Subcutaneous abdominal adipose tissue (tissue), 5 donors: ENCODE measurements at regions not wholly inside any gene's neighbourhood (a gene's known extent, or its start where the extent isn't known, plus 50 kb on each side); places are given as distances from the start of the nearest gene placed in this dataset.

Experiments used
- H3K27ac ChIP-seq: one replicate; pipeline ENCODE4 v1.7.0; 2013; ENCODE audit warnings: low read depth, mild to moderate bottlenecking, inconsistent platforms, low read length, moderate library complexity
- H3K27me3 ChIP-seq, 5 donors: one replicate each; pipeline ENCODE4 v1.7.0; 2013; ENCODE audit warnings: low read length in 5 of 5, inconsistent platforms in 1 of 5; ENCODE audit not compliant: control insufficient read depth in 5 of 5, insufficient read depth in 4 of 5
- H3K36me3 ChIP-seq, 5 donors: one replicate each; pipeline ENCODE4 v1.7.0; 2013; ENCODE audit warnings: low read length in 5 of 5; ENCODE audit not compliant: control insufficient read depth in 5 of 5, insufficient read depth in 5 of 5
- H3K4me1 ChIP-seq, 5 donors: one replicate each; pipeline ENCODE4 v1.7.0; 2013; ENCODE audit warnings: low read length in 5 of 5, mild to moderate bottlenecking in 3 of 5, moderate library complexity in 1 of 5; ENCODE audit not compliant: control insufficient read depth in 5 of 5, insufficient read depth in 5 of 5
- H3K4me3 ChIP-seq, 5 donors: one replicate each; pipeline ENCODE4 v1.7.0; 2013; ENCODE audit warnings: low read length in 5 of 5, low read depth in 1 of 5
- H3K9ac ChIP-seq, 5 donors: one replicate each; pipeline ENCODE4 v1.7.0; 2013; ENCODE audit warnings: low read length in 5 of 5, mild to moderate bottlenecking in 4 of 5, moderate library complexity in 3 of 5
- H3K9me3 ChIP-seq, 5 donors: one replicate each; pipeline ENCODE4 v1.7.0; 2013; ENCODE audit warnings: low read length in 5 of 5; ENCODE audit not compliant: control insufficient read depth in 5 of 5
- donor health status: healthy.
- donor health status: healthy.
- donor health status: healthy.
- donor health status: healthy.
- donor health status: healthy.

DNA sequence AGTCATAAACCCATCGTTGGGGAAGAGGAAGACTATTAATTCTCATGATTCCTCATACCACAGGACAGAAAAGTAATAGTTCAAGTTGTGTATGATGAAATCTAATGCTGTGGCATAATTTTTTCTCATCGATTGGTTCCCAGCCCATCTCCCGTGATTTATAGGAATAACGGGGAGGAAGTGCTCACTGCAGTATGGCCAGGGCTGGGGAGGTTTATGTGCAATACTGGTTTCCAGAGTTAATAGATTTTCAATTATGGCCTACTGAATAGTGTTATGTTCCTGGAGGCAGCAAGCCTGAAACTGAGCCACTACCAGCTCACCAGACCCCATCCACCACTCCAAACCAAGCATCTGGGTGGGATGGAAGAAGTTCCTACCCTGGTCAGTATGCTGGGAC lies 147.1 kb upstream of the NCAM1 start:
- Histone ChIP-seq H3K4me1 (no peaks in the 10 kb centered on the region), H3K27ac (no peak overlapping the region)

DNA sequence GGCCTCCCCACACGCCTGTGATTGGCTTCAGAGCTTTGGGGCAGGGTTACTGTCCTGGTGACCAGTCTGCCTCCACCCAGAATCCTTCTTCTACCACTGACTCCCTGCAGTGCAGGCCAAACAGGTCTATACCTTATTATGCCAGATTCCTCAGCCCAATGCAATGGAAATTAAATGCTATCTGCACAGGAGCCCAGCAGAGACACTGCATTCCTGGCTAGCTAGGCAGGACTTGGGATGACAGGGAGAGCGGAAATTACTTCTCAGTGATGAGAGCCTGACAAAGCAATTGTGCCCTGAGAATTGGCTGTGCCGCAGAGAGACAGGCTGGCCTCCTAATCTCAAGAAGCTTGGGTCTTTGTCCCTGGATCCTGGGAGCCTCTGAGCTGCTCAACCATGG lies 143.8 kb upstream of the NCAM1 start:
- H3K9me3 ChIP-seq = peaks cover 0 to 4% (median 0%) of the 10 kb centered on the region in 5 donors
- no peak overlapping the region for H3K9ac ChIP-seq
- no peak overlapping the region for H3K4me3 ChIP-seq
- no peaks in the 10 kb centered on the region for H3K4me1 ChIP-seq
- peaks cover 0 to 2% (median 0%) of the 10 kb centered on the region in 5 donors for H3K27me3 ChIP-seq
- no peaks in the 10 kb centered on the region for H3K36me3 ChIP-seq
- no peak overlapping the region for H3K27ac ChIP-seq

More for the DNA sequence above, 147.1 kb upstream of the NCAM1 start:
- Histone ChIP-seq H3K4me3 (no peak overlapping the region), H3K9me3 (peaks cover 2 to 10% (median 5%) of the 10 kb centered on the region in 5 donors), H3K36me3 (no peaks in the 10 kb centered on the region), H3K9ac (no peak overlapping the region), H3K27me3 (no peaks in the 10 kb centered on the region)

DNA sequence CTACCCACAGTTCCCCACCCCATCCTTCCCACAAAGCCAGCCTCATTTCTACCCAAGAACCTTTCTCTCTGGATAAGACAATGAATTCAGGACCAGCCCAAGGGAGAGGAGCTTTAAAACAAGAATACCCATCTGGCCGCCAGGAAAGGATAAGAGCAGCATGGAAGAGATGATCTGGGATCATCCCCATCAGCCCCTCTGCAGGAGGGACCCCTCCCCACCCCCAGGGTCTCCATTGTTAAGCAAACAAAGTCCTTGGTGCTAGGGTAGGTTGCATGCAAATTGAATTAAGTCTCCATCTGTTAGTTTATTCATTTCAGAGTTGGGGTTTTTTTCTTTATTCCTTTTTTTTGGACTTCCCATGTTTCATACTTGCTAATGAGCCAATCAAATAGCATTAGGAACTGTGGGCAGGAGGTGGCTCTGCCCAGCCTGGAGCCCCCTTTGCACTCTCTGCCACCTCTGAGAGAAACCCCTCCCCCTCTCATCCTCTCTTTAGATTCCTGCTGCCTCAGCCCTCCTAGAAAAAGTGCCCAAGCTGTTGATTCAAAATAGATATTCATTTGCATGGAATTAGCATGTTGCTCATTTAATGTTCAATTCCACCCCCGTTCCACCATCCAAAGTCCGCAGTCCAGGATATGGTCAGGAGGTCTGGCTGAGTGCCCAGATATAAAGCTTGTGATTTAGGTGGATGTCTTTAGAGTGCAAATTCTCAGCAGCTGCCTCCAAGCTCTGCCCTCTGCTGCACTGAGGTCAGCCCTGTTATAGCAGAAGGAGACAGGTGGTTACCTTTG lies 138.5 kb upstream of the NCAM1 start:
- Histone ChIP-seq H3K27me3 (peaks cover 0 to 2% (median 0%) of the 10 kb centered on the region in 5 donors), H3K36me3 (no peaks in the 10 kb centered on the region), H3K4me3 (no peak overlapping the region), H3K4me1 (no peaks in the 10 kb centered on the region), H3K9me3 (peaks cover 0 to 6% (median 0%) of the 10 kb centered on the region in 5 donors), H3K9ac (no peak overlapping the region), H3K27ac (no peak overlapping the region)

DNA sequence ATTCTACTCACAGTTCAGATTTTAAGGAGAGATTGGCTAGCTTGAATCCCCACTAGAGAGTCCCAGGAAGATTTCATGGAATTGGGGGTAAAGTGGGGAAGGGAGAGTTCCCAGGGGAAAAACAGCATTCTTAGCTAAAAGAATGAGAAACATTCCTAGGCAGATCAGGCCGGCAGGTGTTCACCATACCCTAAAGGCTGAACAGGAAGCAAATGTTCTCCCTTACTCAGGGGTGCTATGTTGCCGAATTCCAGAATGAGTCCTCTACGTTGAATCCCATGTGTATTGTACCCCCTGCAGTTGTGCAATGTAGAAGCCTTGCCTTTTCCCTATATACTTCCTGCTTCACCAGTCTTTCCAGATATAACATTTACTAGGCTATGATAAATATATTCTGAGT lies 135.2 kb upstream of the NCAM1 start:
- no peak overlapping the region for H3K4me3 ChIP-seq
- H3K27me3 ChIP-seq = peaks cover 0 to 3% (median 0%) of the 10 kb centered on the region in 5 donors
- H3K9ac ChIP-seq = no peak overlapping the region
- no peaks in the 10 kb centered on the region for H3K4me1 ChIP-seq
- no peak overlapping the region for H3K27ac ChIP-seq
- H3K9me3 ChIP-seq = peaks cover 0 to 4% (median 0%) of the 10 kb centered on the region in 5 donors
- no peaks in the 10 kb centered on the region for H3K36me3 ChIP-seq

DNA sequence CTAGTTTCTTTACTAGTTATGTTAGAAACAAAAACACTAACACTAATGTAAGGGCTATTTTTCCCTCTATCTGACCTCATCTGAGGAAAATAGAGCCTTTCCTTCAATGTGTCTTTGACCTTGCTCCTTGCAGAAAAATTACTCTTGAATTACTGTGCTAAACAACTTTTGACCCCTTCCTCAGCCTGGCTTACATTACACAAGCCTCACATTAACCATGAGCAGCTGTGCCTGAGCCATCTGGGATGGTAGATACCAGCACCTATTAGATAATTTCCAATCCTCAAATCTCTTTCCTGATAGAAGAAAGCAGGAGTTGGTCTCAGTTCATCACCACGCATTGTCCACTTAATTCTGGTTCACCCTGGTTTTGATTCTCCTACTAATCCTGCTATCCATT lies 134.4 kb upstream of the NCAM1 start:
- no peak overlapping the region for H3K9ac ChIP-seq
- no peak overlapping the region for H3K4me3 ChIP-seq
- H3K27me3 ChIP-seq = peaks cover 0 to 3% (median 0%) of the 10 kb centered on the region in 5 donors
- H3K27ac ChIP-seq = no peak overlapping the region
- H3K36me3 ChIP-seq = no peaks in the 10 kb centered on the region
- no peaks in the 10 kb centered on the region for H3K4me1 ChIP-seq
- peaks cover 0 to 4% (median 0%) of the 10 kb centered on the region in 5 donors for H3K9me3 ChIP-seq

DNA sequence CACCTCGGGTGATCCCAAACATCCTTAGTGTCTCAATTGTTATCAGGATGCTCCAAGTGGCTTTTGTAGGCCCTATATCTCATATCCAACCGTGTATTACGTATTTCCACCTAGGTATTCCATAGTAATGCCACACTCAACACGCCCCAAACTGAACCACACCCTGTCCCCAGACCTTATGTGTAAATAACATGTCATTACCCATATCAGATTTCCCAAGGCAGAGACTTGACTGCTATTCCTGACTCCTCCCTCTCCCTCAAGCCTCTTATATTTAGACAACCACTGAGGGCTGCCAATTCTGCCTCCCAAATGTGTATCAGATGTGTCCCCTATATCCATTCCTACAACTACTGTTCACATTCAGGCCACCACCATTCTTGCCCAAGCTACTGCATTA lies 132.8 kb upstream of the NCAM1 start:
- H3K9ac ChIP-seq = no peak overlapping the region
- peaks cover 0 to 4% (median 0%) of the 10 kb centered on the region in 5 donors for H3K9me3 ChIP-seq
- no peaks in the 10 kb centered on the region for H3K36me3 ChIP-seq
- H3K27ac ChIP-seq = no peak overlapping the region
- peaks cover 0 to 3% (median 0%) of the 10 kb centered on the region in 5 donors for H3K27me3 ChIP-seq
- no peak overlapping the region for H3K4me3 ChIP-seq
- H3K4me1 ChIP-seq = no peaks in the 10 kb centered on the region

DNA sequence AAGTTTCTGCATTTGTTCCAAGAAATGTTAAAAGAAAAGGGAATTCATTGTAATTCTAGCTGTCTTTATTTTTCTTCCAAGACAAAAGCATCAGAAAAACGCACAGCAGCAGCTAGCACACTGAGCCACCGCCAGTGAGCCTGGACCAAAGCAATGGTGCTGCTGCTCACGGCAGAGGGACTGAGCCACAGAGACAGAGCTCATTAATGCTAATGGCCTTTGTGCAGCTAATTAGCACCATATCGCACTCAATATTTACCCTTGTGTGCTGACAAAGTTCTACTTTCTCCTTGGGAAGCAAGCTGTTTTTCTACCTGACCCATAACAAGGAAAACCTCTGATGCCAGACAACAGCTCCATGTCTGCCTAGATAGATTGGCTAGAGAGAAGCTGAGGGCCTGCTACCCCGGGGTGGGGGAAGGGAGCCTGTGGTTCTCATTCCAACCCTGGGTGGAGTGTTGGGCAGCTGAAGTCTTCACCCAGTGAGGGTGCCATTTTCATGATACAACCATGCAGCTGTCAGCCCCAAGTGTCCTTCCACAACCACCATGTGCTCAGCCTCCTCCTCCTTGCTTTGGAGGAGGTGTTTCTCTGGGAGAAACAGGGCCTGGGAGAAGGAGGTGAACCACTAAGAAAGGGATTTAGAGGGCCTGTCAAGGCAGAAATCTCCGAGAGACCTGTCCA lies 131.1 kb upstream of the NCAM1 start:
- peaks cover 0 to 3% (median 0%) of the 10 kb centered on the region in 5 donors for H3K4me1 ChIP-seq
- no peak overlapping the region for H3K4me3 ChIP-seq
- H3K36me3 ChIP-seq = no peaks in the 10 kb centered on the region
- no peak overlapping the region for H3K27ac ChIP-seq
- peaks cover 0 to 4% (median 0%) of the 10 kb centered on the region in 5 donors for H3K9me3 ChIP-seq
- H3K27me3 ChIP-seq = peaks cover 0 to 7% (median 2%) of the 10 kb centered on the region in 5 donors
- H3K9ac ChIP-seq = no peak overlapping the region

DNA sequence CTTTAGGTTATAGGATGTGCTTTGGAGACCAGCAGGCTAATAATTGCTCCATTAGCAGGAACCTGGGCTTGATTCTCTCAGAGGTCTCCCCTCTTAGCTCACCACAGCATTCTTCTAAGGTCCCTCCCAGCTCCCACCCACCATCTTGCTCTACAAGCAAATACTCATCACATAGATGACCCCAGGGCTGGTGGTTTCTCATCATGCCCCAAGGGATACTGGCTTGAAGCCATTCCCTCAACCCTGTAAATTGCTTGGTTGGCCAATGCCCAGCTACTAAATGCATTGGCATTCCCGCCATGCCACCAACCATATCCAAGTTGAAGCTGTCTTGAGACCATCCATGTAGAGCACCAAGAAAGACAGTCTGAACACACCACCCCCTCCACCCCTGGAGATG lies 130.2 kb upstream of the NCAM1 start:
- no peak overlapping the region for H3K4me3 ChIP-seq
- peaks cover 0 to 9% (median 3%) of the 10 kb centered on the region in 5 donors for H3K27me3 ChIP-seq

DNA sequence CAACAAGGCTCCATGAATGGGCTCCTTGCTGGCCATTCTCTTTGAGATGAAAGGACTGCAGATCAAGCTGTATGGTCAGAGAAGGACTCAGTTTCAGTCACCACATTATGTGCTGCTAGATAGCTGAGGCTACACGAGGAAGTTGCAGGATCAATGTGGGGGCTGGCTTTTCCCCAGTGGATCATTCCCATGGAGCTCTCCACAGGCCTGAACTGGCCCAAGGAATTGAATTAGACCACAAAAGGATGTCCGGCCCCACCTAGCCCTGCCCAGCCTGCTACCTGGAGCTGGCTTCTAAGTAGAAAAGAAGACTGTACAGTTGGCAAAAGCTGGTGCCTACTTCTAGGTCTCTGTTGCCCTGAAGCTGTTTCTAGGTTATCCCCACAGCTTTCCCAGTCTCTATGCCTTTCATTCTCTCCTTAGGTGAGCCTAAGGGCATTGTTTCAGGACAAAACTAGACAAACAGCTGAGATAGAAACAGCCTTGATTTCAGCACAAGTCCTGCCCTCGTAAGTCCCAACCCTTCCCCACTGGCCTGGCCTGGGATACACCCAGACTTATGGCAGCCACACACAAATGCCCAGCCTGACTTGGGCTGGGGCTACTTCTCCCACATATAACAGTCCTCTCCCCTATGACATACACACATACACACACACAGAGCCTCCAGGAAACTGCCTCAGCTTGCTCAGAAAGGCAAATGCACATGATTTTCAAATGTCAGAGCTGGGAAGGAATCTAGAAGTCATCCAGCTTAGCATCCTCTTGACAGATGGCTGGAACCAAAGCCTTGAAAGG lies 129.1 kb upstream of the NCAM1 start:
- no peak overlapping the region for H3K9ac ChIP-seq
- peaks cover 0 to 4% (median 0%) of the 10 kb centered on the region in 5 donors for H3K9me3 ChIP-seq
- no peak overlapping the region for H3K4me3 ChIP-seq
- no peaks in the 10 kb centered on the region for H3K36me3 ChIP-seq
- H3K4me1 ChIP-seq = peaks cover 0 to 3% (median 0%) of the 10 kb centered on the region in 5 donors
- H3K27ac ChIP-seq = no peak overlapping the region
- H3K27me3 ChIP-seq = peaks cover 0 to 12% (median 3%) of the 10 kb centered on the region in 5 donors

More for the DNA sequence above, 130.2 kb upstream of the NCAM1 start:
- H3K4me1 ChIP-seq = peaks cover 0 to 3% (median 0%) of the 10 kb centered on the region in 5 donors
- H3K36me3 ChIP-seq = no peaks in the 10 kb centered on the region
- H3K27ac ChIP-seq = no peak overlapping the region
- H3K9ac ChIP-seq = no peak overlapping the region
- peaks cover 0 to 4% (median 0%) of the 10 kb centered on the region in 5 donors for H3K9me3 ChIP-seq
